ENCODE measurements at regions not wholly inside any gene's neighbourhood (a gene's known extent, or its start where the extent isn't known, plus 50 kb on each side); places are given as distances from the start of the nearest gene placed in this dataset.
"Not testable (repeated sequence)": the region's sequence is repeated elsewhere in the genome, so short reads cannot be mapped to it uniquely, and the experiment has no call there.

- H3K79me2 ChIP-seq (ENCODE audit: low read depth), result no peaks in the 10 kb centered on the region
- no peaks in the 10 kb centered on the region for H3K4me1 ChIP-seq (replicated peaks; ENCODE audit: insufficient read depth)
- no TSS peak for BruUV-seq (replicated peaks)
- H3K9me3 ChIP-seq (ENCODE audit: insufficient read depth, low read depth), result no peaks in the 10 kb centered on the region
- H3K27ac ChIP-seq, result no peak overlapping the region
- intact Hi-C loops (cut with micrococcal nuclease; ENCODE audit: unreplicated experiment), result no loop called here
- no peaks in the 10 kb centered on the region for H3F3A ChIP-seq (ENCODE audit: insufficient read depth, low read depth)
- TF ChIP-seq CTCF (conservative IDR thresholded peaks at IDR 0.05) (no peak), EZH2 (IDR thresholded peaks at IDR 0.05; ENCODE audit: low read depth) (no peak)
- H3K36me3 ChIP-seq (ENCODE audit: low read depth), result no peaks in the 10 kb centered on the region
- POLR2A ChIA-PET (ENCODE audit: unreplicated experiment), result no interaction called here
- no peak overlapping the region for H3K4me2 ChIP-seq
- no peak for DNase-seq
- no peaks in the 10 kb centered on the region for H3K9me2 ChIP-seq (ENCODE audit: insufficient read depth)
- no peak overlapping the region for H2AFZ ChIP-seq
- no peaks in the 10 kb centered on the region for H3K27me3 ChIP-seq (ENCODE audit: insufficient read depth, low read depth)
- CTCF ChIA-PET, result no interaction called here
- H4K20me1 ChIP-seq (ENCODE audit: insufficient read depth), result no peaks in the 10 kb centered on the region
- no peak overlapping the region for H3K4me3 ChIP-seq
Observed at GRCh38 chr13:37173214-37173613, 67.8 kb upstream of the CSNK1A1L start.

GRCh38 chr13:37172226-37172625 lies 66.8 kb upstream of the CSNK1A1L start:
- H3K27ac ChIP-seq; H3F3A ChIP-seq (ENCODE audit: insufficient read depth, low read depth); DNase-seq; H3K4me3 ChIP-seq; POLR2A ChIA-PET (ENCODE audit: unreplicated experiment); H3K27me3 ChIP-seq (ENCODE audit: insufficient read depth, low read depth); H2AFZ ChIP-seq; H3K36me3 ChIP-seq (ENCODE audit: low read depth); H3K4me2 ChIP-seq; H3K9me2 ChIP-seq (ENCODE audit: insufficient read depth); BruUV-seq (replicated peaks); intact Hi-C loops (cut with micrococcal nuclease; ENCODE audit: unreplicated experiment); H4K20me1 ChIP-seq (ENCODE audit: insufficient read depth); H3K79me2 ChIP-seq (ENCODE audit: low read depth); H3K9me3 ChIP-seq (ENCODE audit: insufficient read depth, low read depth); H3K4me1 ChIP-seq (replicated peaks; ENCODE audit: insufficient read depth); CTCF ChIA-PET: not testable (repeated sequence)

DNA sequence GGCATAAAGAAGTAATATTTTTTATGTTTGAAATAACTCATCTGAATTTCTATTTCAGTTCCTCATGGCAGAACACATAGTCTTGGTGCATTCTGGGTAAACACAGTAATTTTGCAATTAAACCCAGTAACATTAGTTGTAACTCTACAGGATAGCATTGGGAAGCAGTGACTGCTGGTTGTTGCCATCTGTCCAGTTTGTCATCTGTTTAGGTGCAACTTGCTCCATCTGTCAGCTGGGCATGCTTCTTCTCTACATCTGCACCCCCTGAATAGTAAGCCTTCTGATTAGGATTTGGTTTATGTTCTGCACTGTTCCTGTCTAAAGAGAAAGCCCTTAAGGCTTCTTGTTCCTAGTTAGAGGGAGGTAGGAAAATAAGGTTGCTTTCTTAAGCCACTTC lies 63.5 kb upstream of the CSNK1A1L start:
- no peaks in the 10 kb centered on the region for H3K36me3 ChIP-seq (ENCODE audit: low read depth)
- CTCF ChIA-PET, result no interaction called here
- H3F3A ChIP-seq (ENCODE audit: insufficient read depth, low read depth), result no peaks in the 10 kb centered on the region
- no TSS peak for BruUV-seq (replicated peaks)
- H3K27ac ChIP-seq, result no peak overlapping the region
- H3K79me2 ChIP-seq (ENCODE audit: low read depth), result no peaks in the 10 kb centered on the region
- H3K4me1 ChIP-seq (replicated peaks; ENCODE audit: insufficient read depth), result no peaks in the 10 kb centered on the region
- no peaks in the 10 kb centered on the region for H3K9me3 ChIP-seq (ENCODE audit: insufficient read depth, low read depth)
- POLR2A ChIA-PET (ENCODE audit: unreplicated experiment), result no interaction called here
- intact Hi-C loops (cut with micrococcal nuclease; ENCODE audit: unreplicated experiment), result no loop called here
- no peak overlapping the region for H3K4me2 ChIP-seq
- TF ChIP-seq CTCF (conservative IDR thresholded peaks at IDR 0.05) (no peak), EZH2 (IDR thresholded peaks at IDR 0.05; ENCODE audit: low read depth) (no peak)
- DNase-seq, result no peak
- no peak overlapping the region for H2AFZ ChIP-seq
- H4K20me1 ChIP-seq (ENCODE audit: insufficient read depth), result no peaks in the 10 kb centered on the region
- no peaks in the 10 kb centered on the region for H3K27me3 ChIP-seq (ENCODE audit: insufficient read depth, low read depth)
- no peak overlapping the region for H3K4me3 ChIP-seq
- no peaks in the 10 kb centered on the region for H3K9me2 ChIP-seq (ENCODE audit: insufficient read depth)

DNA sequence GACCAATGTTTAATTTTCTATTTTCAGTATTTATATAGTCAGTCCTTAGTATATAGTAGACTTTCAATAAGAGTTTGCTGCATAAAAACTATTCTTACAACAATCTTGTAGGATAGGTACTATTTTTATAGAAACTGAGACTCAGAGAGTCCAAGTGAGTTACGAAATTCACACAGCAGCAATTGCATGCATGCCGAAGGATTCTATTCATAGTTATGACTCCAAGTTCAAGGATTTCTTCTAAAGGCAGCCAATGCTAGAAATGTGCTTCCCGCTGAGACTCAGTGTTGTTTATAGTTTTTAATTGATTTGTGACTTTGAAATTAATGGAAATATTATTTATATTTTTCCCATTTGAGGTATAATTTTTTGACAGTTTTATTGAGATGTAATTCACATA lies 62.7 kb upstream of the CSNK1A1L start:
- no peak overlapping the region for H3K27ac ChIP-seq
- no peaks in the 10 kb centered on the region for H4K20me1 ChIP-seq (ENCODE audit: insufficient read depth)
- H3K9me3 ChIP-seq (ENCODE audit: insufficient read depth, low read depth), result no peaks in the 10 kb centered on the region
- H3K4me2 ChIP-seq, result no peak overlapping the region
- H3F3A ChIP-seq (ENCODE audit: insufficient read depth, low read depth), result no peaks in the 10 kb centered on the region
- ChIA-PET CTCF (no interaction called here), POLR2A (ENCODE audit: unreplicated experiment) (no interaction called here)
- no peaks in the 10 kb centered on the region for H3K79me2 ChIP-seq (ENCODE audit: low read depth)
- no peak overlapping the region for H3K4me3 ChIP-seq
- H3K4me1 ChIP-seq (replicated peaks; ENCODE audit: insufficient read depth), result no peaks in the 10 kb centered on the region
- no peaks in the 10 kb centered on the region for H3K9me2 ChIP-seq (ENCODE audit: insufficient read depth)
- no peaks in the 10 kb centered on the region for H3K36me3 ChIP-seq (ENCODE audit: low read depth)
- H2AFZ ChIP-seq, result no peak overlapping the region
- no TSS peak for BruUV-seq (replicated peaks)
- H3K27me3 ChIP-seq (ENCODE audit: insufficient read depth, low read depth), result no peaks in the 10 kb centered on the region
- TF ChIP-seq EZH2 (IDR thresholded peaks at IDR 0.05; ENCODE audit: low read depth) (no peak), CTCF (conservative IDR thresholded peaks at IDR 0.05) (no peak)
- no peak for DNase-seq
- intact Hi-C loops (cut with micrococcal nuclease; ENCODE audit: unreplicated experiment), result no loop called here
